GM21717 (cell line): ENCODE measurements at regions not wholly inside any gene's neighbourhood (a gene's known extent, or its start where the extent isn't known, plus 50 kb on each side); places are given as distances from the start of the nearest gene placed in this dataset.

Source experiments
- ATAC-seq: cut with Tn5 transposase; IDR thresholded peaks from one replicate; pipeline ENCODE4 v1.9.1; 2021; ENCODE audit warnings: mild to moderate bottlenecking, moderate library complexity; ENCODE audit not compliant: unreplicated experiment

DNA sequence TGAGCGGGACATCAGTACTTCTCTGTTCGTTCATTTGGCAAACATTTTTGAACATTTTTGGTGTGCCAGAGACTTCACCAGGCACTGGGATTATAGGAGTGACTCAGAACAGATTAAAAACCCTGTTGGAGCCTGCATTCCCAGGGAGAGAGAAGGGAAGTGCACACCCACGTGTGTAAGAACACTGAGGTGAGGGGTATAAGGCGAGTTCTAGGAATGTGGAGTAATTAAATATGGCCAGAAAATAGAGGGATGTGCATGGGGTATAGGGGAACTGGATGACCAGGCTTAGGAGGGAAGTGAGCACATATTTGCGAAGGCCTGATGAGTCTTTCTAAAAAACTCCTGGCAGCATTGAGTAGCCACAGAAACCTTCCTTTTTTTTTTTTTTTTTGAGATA, 401.2 kb upstream of the C2CD4B start:
- ATAC-seq: no peak

DNA sequence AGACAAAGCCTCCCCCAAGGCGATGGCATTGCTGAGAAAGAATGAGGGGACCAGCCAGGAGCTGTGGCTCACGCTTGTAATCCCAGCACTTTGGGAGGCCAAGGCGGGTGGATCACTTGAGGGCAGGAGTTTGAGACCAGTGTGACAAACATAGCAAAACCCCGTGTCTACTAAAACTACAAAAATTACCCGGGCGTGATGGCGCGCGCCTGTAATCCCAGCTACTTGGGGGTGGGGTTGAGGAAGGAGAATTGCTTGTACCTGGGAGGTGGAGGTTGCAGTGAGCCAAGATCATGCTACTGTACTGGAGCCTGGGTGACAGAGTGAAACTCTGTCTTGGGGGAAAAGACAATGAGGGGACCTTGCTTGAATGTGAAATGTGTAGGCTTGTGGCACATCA, 402.4 kb upstream of the C2CD4B start:
- ATAC-seq: no peak

DNA sequence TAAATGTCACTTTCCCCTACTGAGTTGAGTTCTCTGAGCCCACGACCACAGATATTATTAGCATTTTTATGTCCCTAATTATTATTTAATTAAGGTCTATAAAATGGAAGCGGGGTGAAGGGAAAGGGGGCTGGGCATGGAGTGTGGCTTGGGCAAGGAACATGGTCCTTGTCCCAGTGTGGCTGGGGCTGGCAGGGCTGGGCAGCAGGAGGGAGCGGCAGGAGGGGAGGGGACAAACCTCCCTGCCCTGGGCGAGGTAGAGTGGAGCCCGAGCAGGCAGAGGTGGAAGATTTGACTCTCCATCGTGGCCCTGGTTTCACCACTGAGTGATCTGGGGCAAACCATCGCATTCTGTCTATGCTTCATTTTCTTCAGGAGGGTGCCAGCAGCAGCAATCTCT, 402.9 kb upstream of the C2CD4B start:
- no peak for ATAC-seq

DNA sequence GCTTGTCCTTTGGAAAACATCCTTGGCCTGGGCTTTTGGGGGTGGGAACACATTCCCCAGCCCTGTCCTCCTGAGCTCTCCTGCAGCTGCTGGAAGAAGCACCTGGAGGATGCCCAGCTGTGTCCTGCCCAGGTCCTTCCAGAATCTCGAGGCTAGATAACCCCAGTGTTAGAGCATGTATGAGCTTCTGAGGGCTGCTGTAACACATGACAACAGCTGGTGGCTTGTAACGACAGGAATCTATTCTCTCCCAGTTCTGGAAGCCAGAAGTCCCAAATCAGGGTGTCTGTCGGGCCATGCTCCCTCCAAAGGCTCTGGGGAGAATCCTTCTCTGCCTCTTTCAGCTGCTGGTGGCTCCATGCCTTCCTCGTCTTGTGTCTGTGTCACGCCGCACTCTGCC, 403.6 kb upstream of the C2CD4B start:
- no peak for ATAC-seq

DNA sequence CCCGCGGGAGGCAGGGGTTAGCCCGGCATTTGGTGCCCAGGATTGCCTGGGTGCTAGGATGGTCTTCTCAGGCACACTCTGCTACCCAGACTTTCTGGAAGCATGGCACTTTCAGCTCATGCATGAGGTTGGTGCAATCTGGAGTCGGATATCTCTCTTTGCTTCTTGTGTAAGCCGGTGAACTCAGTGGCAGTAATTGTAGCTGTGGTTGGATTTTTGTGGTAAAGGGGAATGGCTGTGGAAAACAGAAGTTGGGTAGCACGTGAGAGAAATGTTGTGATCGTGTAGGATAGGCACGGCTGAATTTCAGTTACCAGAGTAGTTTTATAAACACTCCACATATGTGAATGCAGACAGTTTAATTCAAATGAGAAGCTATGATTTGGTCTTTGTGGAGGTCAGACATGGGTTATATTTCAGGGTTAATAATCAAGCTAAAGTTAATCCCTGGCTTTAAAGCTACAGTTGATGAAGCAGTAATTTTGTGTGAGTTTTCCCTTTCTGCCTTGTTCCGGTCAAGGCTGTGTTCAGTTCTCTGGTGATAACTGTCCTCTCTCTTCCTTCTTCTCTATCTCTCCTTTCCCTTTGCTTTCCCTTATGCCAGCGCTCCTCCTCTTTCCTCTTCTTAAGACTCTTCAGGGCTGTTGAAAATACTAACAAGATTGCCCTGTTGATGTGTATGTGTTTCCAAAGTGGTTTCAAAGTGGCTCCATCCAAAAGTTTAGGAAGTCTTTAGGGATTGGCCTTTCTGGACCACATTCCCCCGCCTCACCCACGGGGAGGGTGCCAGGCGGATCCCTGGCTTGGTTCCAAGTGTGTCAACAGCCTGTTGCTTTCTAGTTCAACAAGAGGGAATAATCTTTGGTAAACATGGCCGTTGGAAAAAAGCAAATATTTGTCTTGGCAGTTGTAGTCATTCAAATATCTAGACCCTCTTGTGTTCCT, 404.6 kb upstream of the C2CD4B start:
- no peak for ATAC-seq

DNA sequence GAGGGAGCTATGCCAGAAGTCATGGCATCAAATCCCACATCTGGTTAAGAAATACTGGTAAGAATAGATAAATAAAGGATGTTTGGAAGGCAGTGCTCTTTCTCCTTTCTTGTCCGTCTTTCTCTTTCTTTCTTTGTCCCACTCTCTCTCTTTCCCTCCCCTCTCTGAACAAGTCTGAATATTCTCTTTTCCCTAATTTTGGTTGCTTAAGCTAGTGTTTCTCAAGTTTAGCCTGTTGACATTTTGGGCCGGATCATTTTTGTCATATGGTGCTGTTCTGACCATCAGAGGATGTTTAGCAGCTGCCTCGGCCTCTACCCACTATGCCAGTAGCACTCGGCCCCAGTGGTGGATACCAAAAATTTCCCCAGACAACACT, 405.3 kb upstream of the C2CD4B start:
- no peak for ATAC-seq

DNA sequence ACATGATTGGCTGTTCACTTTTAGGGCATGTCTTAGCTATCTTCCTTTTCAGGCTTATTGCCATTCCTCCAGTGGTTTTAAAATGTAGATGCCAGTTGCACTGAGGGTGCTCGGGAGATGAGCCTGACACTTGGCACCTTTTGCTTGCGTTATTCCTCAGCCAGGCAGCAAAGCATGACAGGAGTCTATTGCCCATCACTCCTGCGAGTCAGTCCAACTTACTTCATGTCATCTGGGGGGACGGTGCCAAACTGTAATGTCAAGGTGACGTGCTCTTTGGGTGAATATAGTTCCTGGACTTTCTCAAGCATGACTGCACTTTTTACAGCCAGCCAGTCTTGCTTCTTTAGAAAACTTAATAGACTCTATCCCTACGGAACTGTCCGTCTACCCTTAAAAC, 406.0 kb upstream of the C2CD4B start:
- ATAC-seq: no peak

DNA sequence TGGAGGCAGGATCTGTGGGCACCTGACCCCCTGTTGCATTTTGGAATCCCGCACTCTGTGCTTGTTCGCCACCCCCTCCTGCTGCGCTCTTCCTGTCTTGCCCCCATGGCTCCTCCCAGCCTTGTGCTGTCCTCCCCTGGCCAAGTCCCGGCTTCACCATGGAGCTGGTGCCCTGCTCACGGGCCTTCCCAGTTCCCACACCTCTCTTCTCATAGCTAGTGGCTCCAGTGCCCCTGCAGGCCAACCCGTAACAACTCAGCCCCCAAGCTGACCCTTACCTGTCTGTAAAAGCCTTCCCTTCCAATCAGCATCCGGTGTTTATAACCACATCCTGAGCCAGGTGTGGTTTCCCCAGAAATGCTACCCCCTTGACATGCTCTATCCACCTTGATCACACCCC, 407.7 kb upstream of the C2CD4B start:
- no peak for ATAC-seq

DNA sequence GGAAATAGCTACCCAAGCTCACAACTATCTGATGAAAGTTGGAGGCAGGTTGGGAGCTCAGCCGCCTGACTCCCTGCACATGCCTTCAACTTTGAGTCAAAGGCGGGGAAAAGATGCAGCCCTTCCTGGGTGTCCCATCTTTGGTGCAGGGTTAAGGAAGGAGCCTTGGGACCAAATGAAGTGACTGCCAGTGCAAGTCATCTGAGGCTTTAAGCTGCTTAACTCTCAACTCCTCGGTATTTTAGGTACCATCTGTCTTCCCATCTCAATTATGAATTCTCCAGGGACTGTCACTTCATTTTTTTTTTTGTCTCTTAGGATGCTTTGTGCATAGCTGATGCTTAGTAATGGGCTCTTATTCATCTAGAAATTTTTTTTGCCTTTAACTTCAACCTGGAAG, 408.8 kb upstream of the C2CD4B start:
- ATAC-seq: no peak

DNA sequence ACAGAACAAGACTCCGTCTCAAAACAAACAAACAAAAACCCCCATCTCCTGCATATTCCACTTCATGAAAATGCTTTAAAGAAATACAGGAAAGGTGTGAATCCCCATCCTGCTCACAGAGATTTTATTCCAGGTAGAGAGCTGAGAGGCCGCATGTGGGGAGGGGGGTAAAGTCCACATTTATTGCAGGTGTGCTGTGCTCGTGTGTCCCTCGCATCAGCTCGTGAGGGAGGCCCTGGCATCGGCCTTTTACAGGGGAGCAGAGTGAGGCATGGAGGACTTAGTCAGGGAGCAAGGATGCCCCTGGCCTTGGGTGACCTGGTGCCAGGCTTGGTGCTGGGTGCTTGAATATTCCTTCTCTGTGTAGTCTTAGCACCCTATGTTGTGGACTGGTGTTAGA, 413.5 kb upstream of the C2CD4B start:
- no peak for ATAC-seq

DNA sequence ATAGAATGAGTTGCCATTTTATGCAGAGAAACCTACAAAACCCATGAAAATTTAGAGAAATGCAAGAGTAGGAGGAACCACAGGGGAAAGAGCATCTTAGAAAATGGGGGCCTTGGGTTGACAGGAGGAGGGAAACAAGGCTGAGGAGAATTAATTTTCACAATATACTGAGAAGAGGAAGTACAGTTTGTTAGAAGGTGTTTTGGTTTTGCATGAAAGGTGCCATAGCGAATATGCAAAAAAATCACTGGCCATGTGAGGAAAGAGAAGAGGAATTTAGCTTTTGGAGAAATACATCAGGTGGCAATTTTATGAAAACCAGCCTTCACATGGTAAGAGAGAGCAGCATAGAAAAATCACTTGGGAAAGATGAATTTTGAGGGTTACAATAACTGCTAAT, 413.9 kb upstream of the C2CD4B start:
- no peak for ATAC-seq

DNA sequence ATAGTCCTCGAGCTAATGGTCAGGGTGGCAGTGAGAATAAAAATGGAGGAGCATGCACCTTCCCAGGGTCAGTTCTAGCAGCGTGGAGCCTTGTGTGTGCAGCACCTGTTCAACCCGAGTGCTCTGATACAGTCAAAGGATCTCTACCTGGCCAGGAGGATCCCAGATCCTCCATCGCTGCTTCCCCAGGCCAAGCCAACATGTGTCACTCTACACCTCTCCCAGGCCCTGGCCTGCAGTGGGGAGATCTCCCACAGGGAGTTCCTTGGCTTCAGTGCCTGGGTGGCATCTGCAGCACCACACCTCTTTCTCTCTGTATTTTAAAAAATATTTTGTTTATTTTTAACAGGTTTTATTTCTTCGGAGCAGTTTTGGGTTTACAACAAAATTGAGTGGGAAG, 414.8 kb upstream of the C2CD4B start:
- no peak for ATAC-seq

DNA sequence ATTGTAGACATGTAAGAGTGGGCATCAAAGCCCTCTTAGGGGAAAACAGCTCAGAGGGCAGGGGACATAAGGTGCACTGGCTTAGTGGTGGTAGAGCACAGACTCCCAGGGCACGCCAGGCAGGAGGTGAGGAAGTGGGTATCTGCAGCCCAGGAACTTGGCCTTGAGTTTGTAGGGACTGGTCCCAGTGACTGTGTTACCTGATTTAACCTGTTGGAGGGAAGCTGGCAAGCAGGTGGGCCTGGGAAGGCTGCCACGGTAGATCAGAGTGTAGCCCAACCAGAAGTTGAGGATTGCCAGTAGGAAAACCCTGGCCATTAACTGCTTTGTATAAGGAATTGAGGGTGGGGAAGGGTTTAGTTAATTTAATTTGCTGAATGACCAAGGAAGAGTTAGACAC, 417.5 kb upstream of the C2CD4B start:
- no peak for ATAC-seq

DNA sequence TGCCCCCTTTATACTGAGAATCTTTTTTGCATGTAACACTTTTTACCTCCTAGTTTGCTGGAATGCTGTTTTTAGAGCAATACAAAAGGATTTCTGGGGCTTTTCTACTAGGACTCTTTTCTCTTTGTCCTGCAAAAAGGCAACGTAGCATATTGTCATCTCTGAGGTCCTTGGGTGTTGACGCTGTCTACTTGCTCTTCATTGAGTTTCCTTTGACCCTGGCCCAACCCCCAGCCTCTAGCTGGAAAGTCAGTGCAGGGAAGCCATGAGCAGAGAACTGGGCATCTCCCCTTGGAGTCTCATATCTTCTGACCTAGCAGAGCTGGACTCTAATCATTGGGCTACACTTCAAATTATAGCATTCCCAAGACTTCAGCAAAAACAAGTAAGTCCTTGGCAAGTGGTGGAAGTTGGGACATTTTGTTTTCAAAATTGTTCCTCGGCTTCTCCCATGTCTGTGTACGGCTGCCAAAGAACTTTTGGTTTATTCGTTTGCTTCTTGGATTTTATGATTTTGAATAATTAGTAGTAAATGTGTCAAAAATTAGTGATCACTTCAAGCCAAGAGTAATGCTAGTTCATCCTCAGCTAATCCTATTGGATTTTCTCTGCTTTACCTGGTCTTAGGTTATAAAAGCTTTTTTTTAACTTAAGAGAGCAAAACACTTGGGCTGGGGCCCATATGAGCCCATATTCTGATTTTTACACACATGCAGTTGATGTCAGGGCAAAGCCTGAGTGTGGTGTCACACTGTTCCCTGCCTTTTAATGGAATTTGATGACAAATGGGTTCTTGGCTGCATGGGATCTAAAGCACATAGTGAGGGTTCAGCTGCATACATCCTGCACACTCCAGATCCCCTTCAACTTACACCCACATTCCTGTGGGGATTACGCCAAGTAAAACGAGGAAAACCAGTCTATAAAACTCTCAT, 419.5 kb upstream of the C2CD4B start:
- ATAC-seq: no peak

DNA sequence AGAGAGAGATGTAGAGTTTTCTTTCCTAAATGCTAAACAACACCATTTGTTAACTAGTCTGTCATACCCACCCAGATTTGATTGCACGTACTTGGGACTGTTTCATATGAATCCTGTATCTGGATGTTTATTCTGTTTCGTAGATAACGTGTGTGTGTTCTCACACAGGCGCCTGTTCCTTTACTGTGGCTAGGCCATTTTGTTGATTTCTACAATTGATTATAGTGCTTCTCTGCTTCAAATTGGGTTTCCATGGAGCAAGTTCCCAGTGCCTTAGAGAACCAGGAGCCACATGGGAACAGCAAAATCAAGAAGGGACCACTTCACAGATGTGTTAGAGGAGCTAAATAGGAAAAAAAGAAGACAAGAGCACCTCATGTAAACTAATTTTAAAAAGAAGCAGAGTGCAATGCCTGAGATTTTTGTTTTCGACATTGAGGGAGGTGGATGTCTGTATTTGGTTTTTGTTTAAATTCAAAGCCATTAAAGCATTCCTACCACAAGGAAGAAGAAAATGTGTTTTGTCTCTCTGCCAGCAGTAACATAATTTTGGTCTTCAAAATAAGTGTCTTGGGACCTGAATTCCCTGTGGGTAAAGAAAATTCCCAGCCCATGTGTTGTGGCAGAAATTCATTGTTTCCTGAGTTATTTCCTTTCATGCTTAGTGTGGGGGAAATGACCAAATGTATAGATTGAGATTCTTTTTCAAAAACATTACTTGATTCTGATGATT, 424.0 kb upstream of the C2CD4B start:
- ATAC-seq: no peak

DNA sequence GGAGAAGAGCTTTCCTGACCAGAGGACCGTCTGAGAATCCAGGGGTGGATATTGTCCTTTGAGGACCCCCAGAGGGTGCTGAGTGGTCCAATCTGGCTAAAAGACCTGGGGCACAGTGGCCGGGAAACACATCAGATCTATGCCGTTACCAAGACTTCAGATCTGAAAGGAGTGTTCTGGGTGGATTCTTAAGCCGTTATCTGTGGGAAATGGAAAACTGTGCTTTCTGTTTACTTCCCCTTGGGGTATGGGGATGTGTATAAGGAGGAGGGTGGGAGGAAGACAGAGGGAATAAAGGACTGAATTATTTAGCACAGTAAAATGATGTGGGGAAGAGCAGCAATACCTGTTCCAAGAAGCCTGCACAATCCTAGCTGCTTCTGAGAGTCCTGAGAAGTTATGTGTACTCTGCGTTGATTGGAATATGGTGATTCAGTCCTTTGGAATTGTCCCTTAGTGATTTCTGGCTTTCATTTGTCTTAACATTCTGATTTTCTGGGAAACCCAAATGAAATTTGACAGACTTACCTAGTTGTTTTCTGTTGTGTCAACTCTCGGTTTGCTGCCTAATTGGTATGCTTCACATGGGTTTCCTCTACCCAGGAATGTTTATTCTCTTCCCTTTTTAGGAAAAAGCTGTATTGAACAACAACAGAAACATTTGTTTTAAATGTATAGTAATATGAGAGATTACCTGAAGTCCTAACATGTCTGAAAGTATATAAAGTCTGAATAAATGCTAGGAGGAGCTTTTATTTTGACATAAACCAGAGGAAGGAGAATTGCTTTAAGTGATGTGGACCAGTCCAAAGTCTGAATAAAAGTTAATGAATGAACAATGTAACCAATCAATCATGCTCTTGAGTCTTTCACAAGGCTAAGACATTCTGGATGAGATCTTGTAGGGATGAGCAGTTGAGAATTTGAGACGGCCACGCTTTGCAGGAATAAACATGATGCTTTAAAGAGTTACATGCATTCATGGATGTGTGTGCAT, 427.1 kb upstream of the C2CD4B start:
- ATAC-seq: no peak

DNA sequence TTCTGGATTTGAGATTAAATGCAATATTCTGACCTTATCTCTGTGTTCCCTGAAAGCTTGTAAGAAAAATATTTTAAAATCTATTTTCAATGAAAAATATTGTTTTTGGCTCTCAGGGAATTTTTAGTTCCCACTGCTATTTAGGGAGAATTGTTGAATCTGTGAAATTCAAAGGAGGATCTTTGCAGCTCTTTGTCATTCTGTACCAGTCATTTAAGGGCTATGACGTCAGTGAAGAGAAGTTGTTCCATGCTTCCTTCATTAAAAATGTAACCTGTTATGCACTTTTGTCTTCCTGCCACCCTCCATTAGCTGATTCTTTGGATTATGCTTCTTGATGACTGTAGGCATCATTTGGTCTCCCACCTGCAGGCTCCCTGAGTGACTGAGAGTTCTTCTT, 427.8 kb upstream of the C2CD4B start:
- ATAC-seq: no peak

DNA sequence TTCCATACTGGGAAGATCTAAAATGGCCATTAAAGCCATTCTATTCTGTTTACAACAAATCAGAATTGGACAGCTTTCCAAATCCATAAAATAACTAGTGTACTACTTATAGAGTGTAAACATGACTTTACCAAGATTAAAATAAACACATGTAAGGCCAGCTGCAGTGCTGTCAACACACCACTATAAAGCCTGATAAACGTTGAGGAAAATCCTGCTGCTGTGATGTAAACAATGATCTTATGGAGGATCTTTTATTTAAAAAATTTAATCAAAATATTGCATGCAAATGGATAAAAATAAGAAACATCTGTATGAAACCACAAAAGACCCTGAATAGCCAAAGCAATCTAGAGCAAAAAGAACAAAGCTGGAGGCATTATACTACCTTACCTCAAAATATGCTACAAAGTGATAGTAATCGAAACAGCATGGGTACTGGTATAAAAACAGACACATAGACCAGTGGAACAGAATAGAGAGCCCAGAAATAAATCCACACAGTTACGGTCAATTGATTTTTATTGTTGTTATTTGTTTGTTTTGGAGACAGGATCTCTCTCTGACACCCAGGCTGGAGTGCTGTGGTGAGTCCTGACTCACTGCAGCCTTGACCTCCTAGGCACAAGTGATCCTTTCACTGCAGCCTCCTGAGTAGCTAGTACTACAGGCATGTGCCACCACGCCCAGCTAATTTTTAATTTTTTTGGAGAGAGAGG, 428.8 kb upstream of the C2CD4B start:
- no peak for ATAC-seq

DNA sequence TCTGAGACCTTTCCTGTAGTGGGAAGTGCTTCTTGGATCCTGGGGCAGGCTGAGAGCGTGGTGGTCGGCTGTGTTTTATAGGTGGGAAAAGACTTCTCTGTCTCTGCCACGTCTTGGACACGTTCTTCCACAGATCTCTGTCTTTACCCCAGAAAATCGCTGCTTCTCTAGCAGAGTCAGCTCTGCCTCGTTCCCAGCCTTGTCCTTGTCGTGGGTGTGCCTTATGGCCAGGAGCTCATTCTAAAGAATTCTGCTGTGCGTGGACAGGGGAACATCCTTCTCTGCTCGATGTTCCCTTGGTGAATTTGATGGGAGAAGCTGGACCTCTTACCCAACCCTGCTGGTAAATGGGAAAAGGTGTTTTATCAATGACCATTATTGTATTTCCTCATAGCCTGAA, 433.1 kb upstream of the C2CD4B start:
- no peak for ATAC-seq
